ENCODE measurements at regions not wholly inside any gene's neighbourhood (a gene's known extent, or its start where the extent isn't known, plus 50 kb on each side); places are given as distances from the start of the nearest gene placed in this dataset.

GRCh38 chr3:18660059-18660458 lies 234.9 kb upstream of the SATB1 start:
- intact Hi-C loops (cut with micrococcal nuclease), result no loop called here

GRCh38 chr3:18657858-18658820 lies 233.0 kb upstream of the SATB1 start:
- ChIA-PET POLR2A (interaction anchor here (0.6 to 2.5 kb wide), 9 partner anchors 10 to 238 kb away, joined by 3 to 8 read pairs (median 3); no protein-coding TSS in a partner anchor), CTCF (interaction anchor here (0.6 to 3.2 kb wide), 9 partner anchors 9 to 100 kb away, joined by 3 to 13 read pairs (median 5); no protein-coding TSS in a partner anchor)
- Mint-ChIP-seq H3K9me3 (peaks cover 14% of the 10 kb centered on the region), H3K36me3 (ENCODE audit: low read depth) (peaks cover 11% of the 10 kb centered on the region), H3K4me3 (peak overlapping the region; percentile 11), H3K27me3 (no peaks in the 10 kb centered on the region), H3K27ac (peak overlapping the region; percentile 8), H3K4me1 (ENCODE audit: low read depth) (peaks cover 58% of the 10 kb centered on the region)
- ATAC-seq (peak; percentile 49), DNase-seq (peak; percentile 31)
- intact Hi-C loops (cut with micrococcal nuclease), result no loop called here
- no peak for TF ChIP-seq CTCF (IDR thresholded peaks at IDR 0.05)

More at GRCh38 chr3:18660059-18660458, 234.9 kb upstream of the SATB1 start:
- Mint-ChIP-seq H3K27ac (no peak overlapping the region), H3K4me1 (ENCODE audit: low read depth) (peaks cover 56% of the 10 kb centered on the region), H3K27me3 (no peaks in the 10 kb centered on the region), H3K36me3 (ENCODE audit: low read depth) (peaks cover 11% of the 10 kb centered on the region), H3K4me3 (no peak overlapping the region), H3K9me3 (peaks cover 14% of the 10 kb centered on the region)
- TF ChIP-seq CTCF (IDR thresholded peaks at IDR 0.05), result no peak
- peak; percentile 60 for ATAC-seq
- ChIA-PET CTCF (interaction anchor here (0.6 to 1.4 kb wide), 7 partner anchors 10 to 101 kb away, joined by 3 to 4 read pairs (median 3); no protein-coding TSS in a partner anchor), POLR2A (interaction anchor here (0.8 to 1.3 kb wide), 5 partner anchors 10 to 103 kb away, joined by 3 to 4 read pairs (median 3); no protein-coding TSS in a partner anchor)
- DNase-seq, result no peak

DNA sequence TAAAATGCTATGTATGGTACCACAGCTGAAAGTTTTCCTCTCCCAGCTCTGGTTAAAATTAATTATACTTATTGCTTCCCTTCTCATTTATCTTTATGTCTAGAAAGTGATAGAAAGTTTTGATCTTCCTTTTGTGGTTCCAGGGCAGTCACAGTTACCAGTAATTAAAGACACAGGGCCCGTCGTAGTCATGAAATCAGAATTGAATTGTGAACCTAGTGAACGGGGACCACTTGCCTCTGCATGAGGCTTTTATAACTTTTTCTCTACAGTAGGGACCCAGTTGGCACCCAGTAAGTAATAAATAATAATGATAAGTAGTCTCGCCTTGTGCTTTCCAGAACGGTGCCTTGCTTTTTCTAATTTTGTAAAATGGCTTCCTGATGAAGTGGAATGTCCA lies 231.7 kb upstream of the SATB1 start:
- peak overlapping the region; percentile 8 for H3K27ac Mint-ChIP-seq
- H3K9me3 Mint-ChIP-seq, result peaks cover 12% of the 10 kb centered on the region
- no peaks in the 10 kb centered on the region for H3K27me3 Mint-ChIP-seq
- no peak for DNase-seq
- ATAC-seq, result peak; percentile 22
- ChIA-PET CTCF (interaction anchor here (0.6 to 3.2 kb wide), 9 partner anchors 9 to 101 kb away, joined by 3 to 13 read pairs (median 5); no protein-coding TSS in a partner anchor), POLR2A (interaction anchor here (1.0 to 2.5 kb wide), 5 partner anchors 11 to 219 kb away, joined by 3 to 8 read pairs (median 5); no protein-coding TSS in a partner anchor)
- H3K4me1 Mint-ChIP-seq (ENCODE audit: low read depth), result peaks cover 66% of the 10 kb centered on the region
- H3K4me3 Mint-ChIP-seq, result no peak overlapping the region
- intact Hi-C loops (cut with micrococcal nuclease), result no loop called here
- peaks cover 11% of the 10 kb centered on the region for H3K36me3 Mint-ChIP-seq (ENCODE audit: low read depth)
- no peak for TF ChIP-seq CTCF (IDR thresholded peaks at IDR 0.05)

DNA sequence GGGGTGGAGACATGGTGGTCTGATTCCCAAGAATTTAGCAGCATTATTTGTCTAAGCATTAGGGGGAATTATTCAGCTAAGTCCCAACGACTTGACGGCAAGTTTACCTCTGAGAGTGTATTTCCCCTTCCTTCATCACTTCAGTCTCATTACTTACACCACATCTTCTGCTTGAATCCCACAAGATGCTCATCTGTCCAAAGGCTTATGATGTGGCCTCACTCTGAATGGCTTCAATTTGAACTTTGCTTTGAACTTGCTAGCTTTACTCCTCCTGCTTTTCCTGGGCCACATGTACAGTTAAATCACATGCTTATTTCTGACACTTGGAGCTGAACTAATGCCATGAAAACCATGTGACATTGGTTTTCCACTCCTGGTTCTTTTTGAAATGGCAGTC lies 231.3 kb upstream of the SATB1 start:
- DNase-seq (no peak), ATAC-seq (no peak)
- CTCF ChIA-PET, result interaction anchor here (0.9 to 3.2 kb wide), 5 partner anchors 11 to 97 kb away, joined by 3 to 13 read pairs (median 4); no protein-coding TSS in a partner anchor
- no peak for TF ChIP-seq CTCF (IDR thresholded peaks at IDR 0.05)
- H3K27ac Mint-ChIP-seq, result peak overlapping the region; percentile 44
- POLR2A ChIA-PET, result interaction anchor here (1.0 to 1.7 kb wide), 3 partner anchors 85 to 217 kb away, joined by 3 to 5 read pairs (median 3); no protein-coding TSS in a partner anchor
- peaks cover 9% of the 10 kb centered on the region for H3K36me3 Mint-ChIP-seq (ENCODE audit: low read depth)
- intact Hi-C loops (cut with micrococcal nuclease), result no loop called here
- H3K4me1 Mint-ChIP-seq (ENCODE audit: low read depth), result peaks cover 68% of the 10 kb centered on the region
- no peak overlapping the region for H3K4me3 Mint-ChIP-seq
- no peaks in the 10 kb centered on the region for H3K27me3 Mint-ChIP-seq
- peaks cover 9% of the 10 kb centered on the region for H3K9me3 Mint-ChIP-seq

All from activated CD8-positive, alpha-beta T cell treated with anti-CD3 and anti-CD28 coated beads for 36 hours (primary cell).